ENCODE measurements at regions not wholly inside any gene's neighbourhood (a gene's known extent, or its start where the extent isn't known, plus 50 kb on each side); places are given as distances from the start of the nearest gene placed in this dataset.

DNA sequence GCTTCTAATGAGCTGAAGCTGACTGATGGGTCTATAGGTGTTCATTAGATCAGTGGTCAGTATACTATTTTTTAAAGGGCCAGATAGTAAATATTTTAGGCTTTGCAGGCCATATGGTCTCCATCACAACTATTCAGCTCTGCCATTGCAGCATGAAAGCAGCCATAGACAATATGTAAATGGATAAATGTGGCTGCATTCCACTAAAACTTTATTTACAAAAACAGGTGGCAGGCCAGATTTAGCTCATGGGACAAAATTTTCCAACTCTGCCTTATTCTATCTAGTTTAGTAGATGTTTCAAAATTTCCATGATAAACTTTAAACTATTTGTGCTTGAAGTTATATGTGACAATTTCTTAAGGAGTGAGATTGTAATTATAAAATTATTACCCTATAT, 339.3 kb downstream of the ABCC12 start:
- Histone ChIP-seq H3K27ac (ENCODE audit: extremely low read depth, low read depth, low read length) (no peak overlapping the region), H3K4me1 (replicated peaks in 1 of 2; ENCODE audit: control insufficient read depth in 2 of 2, insufficient read depth in 2 of 2, low read length in 2 of 2) (no peaks in the 10 kb centered on the region), H3K27me3 (ENCODE audit: control insufficient read depth in 2 of 2, insufficient read depth in 2 of 2, low read length in 2 of 2) (no peaks in the 10 kb centered on the region), H3K9ac (ENCODE audit: insufficient read depth in 1 of 2, low read depth in 2 of 2, low read length in 2 of 2) (no peak overlapping the region), H3K4me2 (ENCODE audit: insufficient read depth, low read length) (no peak overlapping the region), H3K4me3 (no peak overlapping the region), H3K79me2 (ENCODE audit: control insufficient read depth, insufficient read depth, low read length) (no peaks in the 10 kb centered on the region), H4K20me1 (replicated peaks; ENCODE audit: control insufficient read depth, insufficient read depth, low read length) (no peaks in the 10 kb centered on the region), H3K36me3 (ENCODE audit: control insufficient read depth, insufficient read depth, low read length) (no peaks in the 10 kb centered on the region), H3K9me1 (ENCODE audit: control insufficient read depth, insufficient read depth, low read length) (no peaks in the 10 kb centered on the region), H2AFZ (ENCODE audit: low read depth, low read length) (no peak overlapping the region), H3K9me3 (replicated peaks; ENCODE audit: control insufficient read depth, insufficient read depth, low read depth, low read length) (no peaks in the 10 kb centered on the region; the same call in 1 of the 2 replicates)
- TF ChIP-seq MECOM (CRISPR knock-in tag; IDR thresholded peaks at IDR 0.05) (no peak), TEAD4 (IDR thresholded peaks at IDR 0.05; ENCODE audit: low read length) (no peak), TEAD4 (CRISPR knock-in tag; IDR thresholded peaks at IDR 0.05; ENCODE audit: borderline replicate concordance) (no peak), CREB1 (IDR thresholded peaks at IDR 0.05) (no peak), CREB1 (CRISPR knock-in tag; IDR thresholded peaks at IDR 0.05) (no peak), PURB (CRISPR knock-in tag; IDR thresholded peaks at IDR 0.05; ENCODE audit: low read depth) (no peak), POLR2G (IDR thresholded peaks at IDR 0.05; ENCODE audit: low read depth, low read length) (no peak), CREM (IDR thresholded peaks at IDR 0.05; ENCODE audit: low read depth) (no peak), CHD2 (IDR thresholded peaks at IDR 0.05; ENCODE audit: low read depth, low read length) (no peak), CEBPB (tag; IDR thresholded peaks at IDR 0.05) (no peak), ZNF175 (CRISPR knock-in tag; IDR thresholded peaks at IDR 0.05; ENCODE audit: low read depth) (no peak), ZNF589 (CRISPR knock-in tag; IDR thresholded peaks at IDR 0.05; ENCODE audit: low read depth) (no peak), FOXP1 (CRISPR knock-in tag; IDR thresholded peaks at IDR 0.05) (no peak), YY1 (IDR thresholded peaks at IDR 0.05; ENCODE audit: borderline replicate concordance in 1 of 3, control insufficient read depth in 1 of 3, extremely low read depth in 1 of 3, insufficient read depth in 3 of 3, insufficient read length in 1 of 3, insufficient replicate concordance in 2 of 3, low read depth in 1 of 3, low read length in 2 of 3) (no peak)
- CTCF ChIA-PET (ENCODE audit: low intra/inter-chr PET ratio), result no interaction called here
- in situ Hi-C loops (cut with MboI) (no loop called here), intact Hi-C loops (cut with micrococcal nuclease) (no loop called here)
- POLR2A ChIA-PET, result no interaction called here
- BruUV-seq (replicated peaks), result no TSS peak
- no peak for DNase-seq (ENCODE audit: extremely low read depth in 1 of 4, low spot score in 3 of 4)
- FAIRE-seq, result no peak
- ATAC-seq, result no peak
